Endothelial cell of umbilical vein (primary cell): ENCODE measurements at regions not wholly inside any gene's neighbourhood (a gene's known extent, or its start where the extent isn't known, plus 50 kb on each side); places are given as distances from the start of the nearest gene placed in this dataset.

ENCODE experiments used
- EZH2 ChIP-seq: IDR thresholded peaks from 2 replicates; pipeline ENCODE4 v1.6.1; 2012; ENCODE audit warnings: borderline replicate concordance, low read depth, mild to moderate bottlenecking, moderate library complexity, low read length, inconsistent platforms; ENCODE audit not compliant: severe bottlenecking
- FOS ChIP-seq: IDR thresholded peaks from 2 replicates; pipeline ENCODE4 v1.6.1; 2011; ENCODE audit warnings: mild to moderate bottlenecking, low read length, moderate library complexity, borderline replicate concordance; ENCODE audit not compliant: insufficient read depth
- MAX ChIP-seq: IDR thresholded peaks from 2 replicates; pipeline ENCODE4 v1.6.1; 2011; ENCODE audit not compliant: insufficient read depth, insufficient read length
- MYC ChIP-seq: IDR thresholded peaks from one replicate; pipeline ENCODE4 v1.6.1; 2011; ENCODE audit warnings: mild to moderate bottlenecking, low read depth, low read length
- POLR2A ChIP-seq: IDR thresholded peaks from 2 replicates; pipeline ENCODE4 v1.6.1; 2012; ENCODE audit warnings: low read depth, mild to moderate bottlenecking, control low read depth, low read length
- POLR2AphosphoS5 ChIP-seq: IDR thresholded peaks from 2 replicates; pipeline ENCODE4 v1.6.1; 2012; ENCODE audit warnings: low read depth, mild to moderate bottlenecking, control low read depth, low read length, moderate library complexity; ENCODE audit not compliant: insufficient read depth
- TF ChIP-seq, protein P1 (sequence below), 2 donors: IDR thresholded peaks; 1 replicate in 1 of 2; 2 replicates in 1 of 2; pipeline ENCODE4 v1.5.1; 2011; ENCODE audit warnings: low read length in 2 of 2, mild to moderate bottlenecking in 2 of 2, moderate library complexity in 2 of 2, control low read depth in 1 of 2, inconsistent platforms in 1 of 2, low read depth in 1 of 2; ENCODE audit not compliant: insufficient read depth in 1 of 2; ENCODE audit errors: extremely low read depth in 1 of 2

GRCh38 chr2:60045456-60045855 lies 508.0 kb downstream of the BCL11A start:
- TF ChIP-seq POLR2AphosphoS5 (no peak), EZH2 (no peak), MAX (no peak), POLR2A (no peak), MYC (no peak), FOS (no peak)
- TF ChIP-seq, protein P1, sequence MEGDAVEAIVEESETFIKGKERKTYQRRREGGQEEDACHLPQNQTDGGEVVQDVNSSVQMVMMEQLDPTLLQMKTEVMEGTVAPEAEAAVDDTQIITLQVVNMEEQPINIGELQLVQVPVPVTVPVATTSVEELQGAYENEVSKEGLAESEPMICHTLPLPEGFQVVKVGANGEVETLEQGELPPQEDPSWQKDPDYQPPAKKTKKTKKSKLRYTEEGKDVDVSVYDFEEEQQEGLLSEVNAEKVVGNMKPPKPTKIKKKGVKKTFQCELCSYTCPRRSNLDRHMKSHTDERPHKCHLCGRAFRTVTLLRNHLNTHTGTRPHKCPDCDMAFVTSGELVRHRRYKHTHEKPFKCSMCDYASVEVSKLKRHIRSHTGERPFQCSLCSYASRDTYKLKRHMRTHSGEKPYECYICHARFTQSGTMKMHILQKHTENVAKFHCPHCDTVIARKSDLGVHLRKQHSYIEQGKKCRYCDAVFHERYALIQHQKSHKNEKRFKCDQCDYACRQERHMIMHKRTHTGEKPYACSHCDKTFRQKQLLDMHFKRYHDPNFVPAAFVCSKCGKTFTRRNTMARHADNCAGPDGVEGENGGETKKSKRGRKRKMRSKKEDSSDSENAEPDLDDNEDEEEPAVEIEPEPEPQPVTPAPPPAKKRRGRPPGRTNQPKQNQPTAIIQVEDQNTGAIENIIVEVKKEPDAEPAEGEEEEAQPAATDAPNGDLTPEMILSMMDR (IDR thresholded peaks at IDR 0.05; ENCODE audit: extremely low read depth in 1 of 2, insufficient read depth in 1 of 2, low read depth in 1 of 2, low read length in 2 of 2): no peak
